Upper lobe of left lung (tissue), 4 donors: ENCODE measurements at regions not wholly inside any gene's neighbourhood (a gene's known extent, or its start where the extent isn't known, plus 50 kb on each side); places are given as distances from the start of the nearest gene placed in this dataset.

Source experiments
- EP300 ChIP-seq, 4 donors: sonication (generic); formaldehyde crosslinking; IDR thresholded peaks; one replicate each; pipeline ENCODE4 v1.5.1; 2017; ENCODE audit warnings: antibody characterized with exemption in 4 of 4, control low read depth in 2 of 4
- POLR2A ChIP-seq, 4 donors: fragments of 450-650 bp; IDR thresholded peaks; one replicate each; pipeline ENCODE4 v1.5.1; 2016 to 2017; ENCODE audit warnings: antibody characterized with exemption in 4 of 4, mild to moderate bottlenecking in 2 of 4
- POLR2AphosphoS5 ChIP-seq, 2 donors: sonication (generic); formaldehyde crosslinking; IDR thresholded peaks; one replicate each; pipeline ENCODE4 v1.5.1; 2017; ENCODE audit warnings: antibody characterized with exemption in 2 of 2
- TF ChIP-seq, protein P1 (sequence below), 6 experiments: fragments of 450-650 bp in 4 of 6; fragments of 200-600 bp in 2 of 6; sonication (generic) in 2 of 6; IDR thresholded peaks; one replicate each; pipeline ENCODE4 v1.5.1; 2016 to 2019; ENCODE audit warnings: antibody characterized with exemption in 6 of 6

DNA sequence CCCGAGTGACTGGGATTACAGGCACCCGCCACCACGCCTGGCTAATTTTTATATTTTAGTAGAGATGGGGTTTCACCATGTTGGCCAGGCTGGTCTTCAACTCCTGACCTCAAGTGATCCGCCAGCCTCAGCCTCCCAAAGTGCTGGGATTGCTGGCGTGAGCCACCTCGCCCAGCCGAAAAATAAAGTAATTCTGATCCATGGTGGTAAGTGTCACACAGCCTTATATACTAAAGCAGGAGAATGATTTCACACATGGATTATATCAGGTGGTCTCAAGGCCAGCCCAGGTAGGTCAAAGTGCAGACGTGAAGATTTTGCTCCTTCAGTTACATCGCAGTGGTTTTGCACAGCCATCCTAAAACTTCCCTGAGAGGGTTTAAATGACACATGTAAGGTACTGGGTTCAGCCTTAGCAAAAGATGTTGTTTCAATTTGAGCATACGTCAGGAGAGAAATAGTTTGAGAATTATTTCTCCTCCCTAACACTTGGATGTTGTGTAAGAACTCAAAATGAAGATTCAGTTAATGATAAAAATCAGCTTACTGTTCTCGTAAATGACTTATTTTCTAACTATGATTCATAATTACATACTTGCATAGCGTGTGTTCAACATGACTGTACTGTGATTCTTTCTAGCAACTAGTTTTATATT lies 93.0 kb upstream of the SLC39A10 start:
- TF ChIP-seq, protein P1, sequence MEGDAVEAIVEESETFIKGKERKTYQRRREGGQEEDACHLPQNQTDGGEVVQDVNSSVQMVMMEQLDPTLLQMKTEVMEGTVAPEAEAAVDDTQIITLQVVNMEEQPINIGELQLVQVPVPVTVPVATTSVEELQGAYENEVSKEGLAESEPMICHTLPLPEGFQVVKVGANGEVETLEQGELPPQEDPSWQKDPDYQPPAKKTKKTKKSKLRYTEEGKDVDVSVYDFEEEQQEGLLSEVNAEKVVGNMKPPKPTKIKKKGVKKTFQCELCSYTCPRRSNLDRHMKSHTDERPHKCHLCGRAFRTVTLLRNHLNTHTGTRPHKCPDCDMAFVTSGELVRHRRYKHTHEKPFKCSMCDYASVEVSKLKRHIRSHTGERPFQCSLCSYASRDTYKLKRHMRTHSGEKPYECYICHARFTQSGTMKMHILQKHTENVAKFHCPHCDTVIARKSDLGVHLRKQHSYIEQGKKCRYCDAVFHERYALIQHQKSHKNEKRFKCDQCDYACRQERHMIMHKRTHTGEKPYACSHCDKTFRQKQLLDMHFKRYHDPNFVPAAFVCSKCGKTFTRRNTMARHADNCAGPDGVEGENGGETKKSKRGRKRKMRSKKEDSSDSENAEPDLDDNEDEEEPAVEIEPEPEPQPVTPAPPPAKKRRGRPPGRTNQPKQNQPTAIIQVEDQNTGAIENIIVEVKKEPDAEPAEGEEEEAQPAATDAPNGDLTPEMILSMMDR (IDR thresholded peaks at IDR 0.05), result no peak
- TF ChIP-seq POLR2A (IDR thresholded peaks at IDR 0.05) (no peak), POLR2AphosphoS5 (IDR thresholded peaks at IDR 0.05) (no peak), EP300 (IDR thresholded peaks at IDR 0.05) (no peak)
